ENCODE measurements at regions not wholly inside any gene's neighbourhood (a gene's known extent, or its start where the extent isn't known, plus 50 kb on each side); places are given as distances from the start of the nearest gene placed in this dataset.

GRCh38 chr7:13717031-13717430 is 272.4 kb downstream of the ETV1 start:
- TF ChIP-seq CTCF (IDR thresholded peaks at IDR 0.05; ENCODE audit: low read depth, low read length, missing input control) (no peak), RAD21 (IDR thresholded peaks at IDR 0.05) (no peak), FOXA1 (IDR thresholded peaks at IDR 0.05) (no peak), MAX (IDR thresholded peaks at IDR 0.05) (no peak), EGR1 (IDR thresholded peaks at IDR 0.05; ENCODE audit: low read depth in 2 of 2) (no peak), JUND (IDR thresholded peaks at IDR 0.05) (no peak), REST (IDR thresholded peaks at IDR 0.05) (no peak), SP1 (IDR thresholded peaks at IDR 0.05) (no peak)

Data from liver (tissue), 3 donors.